ENCODE measurements at regions not wholly inside any gene's neighbourhood (a gene's known extent, or its start where the extent isn't known, plus 50 kb on each side); places are given as distances from the start of the nearest gene placed in this dataset.
"Not testable (repeated sequence)": the region's sequence is repeated elsewhere in the genome, so short reads cannot be mapped to it uniquely, and the experiment has no call there.

DNA sequence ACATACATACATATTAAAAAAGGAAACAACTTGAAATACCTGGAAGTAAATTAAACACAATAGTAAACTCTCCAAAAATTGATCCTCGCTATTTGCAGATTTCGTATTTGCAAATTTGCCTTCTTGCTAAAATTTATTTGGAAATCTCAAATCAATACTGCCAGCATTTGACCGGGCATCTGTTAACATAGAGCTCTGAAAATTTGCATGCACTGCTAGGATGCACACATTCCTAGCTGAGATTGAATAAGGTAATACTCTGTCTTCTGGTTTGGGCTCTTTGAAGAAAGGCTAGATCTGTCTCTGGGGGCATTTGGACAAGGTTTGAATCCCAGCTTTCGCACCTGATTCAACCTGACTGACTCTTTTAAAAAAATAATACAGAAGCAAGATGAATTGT lies 729.1 kb upstream of the MGAT4C start:
- no peak for DNase-seq (ENCODE audit: low read depth in 2 of 2)

DNA sequence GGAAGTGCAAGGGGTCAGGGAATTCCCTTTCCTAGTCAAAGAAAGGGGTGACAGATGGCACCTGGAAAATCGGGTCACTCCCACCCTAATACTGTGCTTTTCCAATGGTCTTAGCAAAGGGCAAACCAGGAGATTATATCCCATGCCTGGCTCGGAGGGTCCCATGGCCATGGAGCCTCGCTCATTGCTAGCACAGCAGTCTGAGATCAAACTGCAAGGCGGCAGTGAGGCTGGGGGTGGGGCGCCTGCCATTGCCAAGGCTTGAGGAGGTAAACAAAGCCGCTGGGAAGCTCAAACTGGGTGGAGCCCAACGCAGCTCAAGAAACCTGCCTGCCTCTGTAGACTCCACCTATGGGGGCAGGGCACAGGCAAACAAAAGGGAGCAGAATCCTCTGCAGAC lies 714.4 kb upstream of the MGAT4C start:
- not testable (repeated sequence) for DNase-seq (ENCODE audit: low read depth in 2 of 2)

DNA sequence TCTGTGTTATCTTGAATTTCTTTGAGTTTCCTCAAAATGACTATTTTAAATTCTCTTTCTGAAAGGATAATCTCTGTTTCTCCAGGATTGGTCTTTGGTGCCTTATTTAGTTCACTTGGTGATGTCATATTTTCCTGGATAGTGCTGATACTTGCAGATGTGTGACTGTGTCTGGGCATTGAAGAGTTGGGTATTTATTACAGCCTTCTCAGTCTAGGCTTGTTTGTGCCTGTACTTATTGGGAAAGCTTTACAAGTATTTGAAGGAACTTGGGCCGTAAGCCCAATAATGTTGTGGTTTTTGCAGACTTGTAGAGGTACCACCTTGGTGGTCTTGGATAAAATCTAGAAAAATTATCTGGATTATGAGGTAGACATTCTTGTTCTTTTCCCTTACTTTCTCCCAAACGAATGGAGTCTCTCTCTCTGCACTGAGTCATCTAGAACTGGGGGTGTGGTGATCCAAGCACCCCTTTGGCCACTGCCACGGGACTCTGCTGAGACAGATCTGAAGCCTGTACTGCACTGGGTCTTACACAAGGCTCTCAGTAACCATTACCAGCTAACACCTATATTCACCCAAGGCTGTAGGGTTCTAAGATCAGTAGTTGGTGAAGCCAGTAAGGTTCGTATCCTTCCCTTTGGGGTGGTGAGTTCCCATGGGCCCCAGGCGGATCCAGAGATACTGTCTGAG lies 703.7 kb upstream of the MGAT4C start:
- no peak for DNase-seq (ENCODE audit: low read depth in 2 of 2)

DNA sequence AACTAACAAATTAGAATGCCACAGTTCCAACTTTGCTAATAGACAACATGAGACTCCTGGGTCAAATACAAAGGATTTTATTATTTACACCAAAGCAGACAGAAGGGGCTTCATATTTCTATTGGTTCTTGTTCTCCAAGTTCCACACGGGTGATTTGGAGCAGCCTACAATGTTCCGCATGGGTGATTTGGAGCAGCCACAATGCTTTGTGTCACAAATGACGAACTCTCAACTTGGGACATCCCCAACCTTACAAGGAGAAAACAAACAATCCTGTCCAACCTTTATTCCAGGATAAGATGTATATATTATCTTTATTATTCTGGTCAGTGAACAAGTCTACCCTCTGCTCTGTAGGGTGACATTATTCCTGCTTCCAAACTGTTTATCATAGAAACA lies 694.3 kb upstream of the MGAT4C start:
- DNase-seq (ENCODE audit: low read depth in 2 of 2), result no peak

DNA sequence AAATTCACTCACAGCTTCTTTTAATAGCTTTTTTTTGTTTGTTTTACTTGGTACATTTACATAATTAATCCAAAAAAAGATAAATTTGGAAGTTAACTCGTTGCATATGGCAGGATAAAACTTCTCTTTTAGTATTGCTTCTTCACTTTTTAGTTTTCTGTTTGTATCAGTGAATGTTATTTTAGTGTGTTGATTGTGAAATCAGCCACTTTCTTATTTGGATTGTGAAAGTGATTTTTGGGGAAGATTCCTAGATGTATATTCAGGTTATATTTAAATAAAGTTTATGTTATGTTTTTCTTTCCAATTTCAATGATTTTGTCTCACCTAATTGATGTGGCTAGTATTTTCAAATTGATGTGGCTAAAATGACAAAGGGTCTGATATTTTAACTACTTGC lies 693.9 kb upstream of the MGAT4C start:
- DNase-seq (ENCODE audit: low read depth in 2 of 2), result no peak

DNA sequence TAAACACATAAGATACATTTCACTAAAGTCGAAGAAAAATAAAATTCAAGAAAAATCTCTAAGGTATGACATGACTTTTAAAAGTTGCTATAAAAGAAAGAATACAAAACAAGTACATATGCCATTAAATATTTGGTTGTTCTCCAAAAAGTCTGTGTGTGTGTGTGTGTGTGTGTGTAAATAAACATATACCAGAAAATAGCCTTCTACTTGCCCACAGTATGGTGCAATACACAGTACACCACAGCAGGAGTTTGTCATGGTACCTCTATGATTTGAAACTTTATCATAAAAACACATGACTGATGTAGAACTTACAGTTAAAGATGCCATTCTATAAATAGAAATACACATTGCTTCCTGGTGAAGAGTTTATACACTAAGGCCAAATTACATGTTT lies 692.7 kb upstream of the MGAT4C start:
- no peak for DNase-seq (ENCODE audit: low read depth in 2 of 2)

DNA sequence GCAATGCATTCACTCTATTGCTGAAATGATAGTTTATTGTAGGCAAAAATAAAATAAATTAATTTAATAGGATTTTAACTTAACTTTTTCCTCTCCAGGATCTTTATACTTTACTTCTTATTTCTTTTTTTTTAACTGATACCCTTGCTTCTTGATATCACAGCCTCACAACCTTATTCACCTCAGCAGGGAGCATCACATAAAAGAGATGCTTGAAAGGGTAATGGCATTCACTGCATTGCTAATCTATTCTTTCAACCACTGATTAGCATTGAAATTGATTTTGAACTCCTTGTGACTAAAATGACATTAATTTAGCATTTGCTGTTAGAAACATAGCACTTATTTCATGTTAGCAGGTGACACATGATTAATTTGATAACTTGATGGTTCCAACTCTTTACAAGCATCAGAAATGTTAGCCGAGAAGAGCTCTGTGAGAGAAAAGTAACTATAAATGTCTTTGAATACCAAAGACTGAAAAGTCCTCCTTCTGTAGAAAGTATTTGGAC lies 689.5 kb upstream of the MGAT4C start:
- no peak for DNase-seq (ENCODE audit: low read depth in 2 of 2)

DNA sequence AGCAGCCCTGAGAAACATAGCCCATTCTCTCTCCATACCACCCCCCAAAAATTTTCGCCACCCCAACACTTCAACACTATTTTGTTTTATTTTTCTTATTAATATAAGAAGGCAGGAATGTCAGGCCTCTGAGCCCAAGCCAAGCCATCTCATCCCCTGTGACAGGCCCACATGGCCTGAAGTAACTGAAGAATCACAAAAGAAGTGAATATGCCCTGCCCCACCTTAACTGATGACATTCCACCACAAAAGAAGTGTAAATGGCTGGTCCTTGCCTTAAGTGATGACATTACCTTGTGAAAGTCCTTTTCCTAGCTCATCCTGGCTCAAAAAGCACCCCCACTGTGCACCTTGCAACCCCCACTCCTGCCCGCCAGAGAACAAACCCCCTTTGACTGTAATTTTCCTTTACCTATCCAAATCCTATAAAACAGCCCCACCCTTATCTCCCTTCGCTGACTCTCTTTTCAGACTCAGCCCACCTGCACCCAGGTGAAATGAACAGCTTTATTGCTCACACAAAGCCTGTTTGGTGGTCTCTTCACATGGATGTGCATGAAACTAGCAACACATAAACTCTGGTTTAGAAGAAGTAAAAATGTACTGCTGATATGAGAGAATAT lies 688.1 kb upstream of the MGAT4C start:
- not testable (repeated sequence) for DNase-seq (ENCODE audit: low read depth in 2 of 2)

DNA sequence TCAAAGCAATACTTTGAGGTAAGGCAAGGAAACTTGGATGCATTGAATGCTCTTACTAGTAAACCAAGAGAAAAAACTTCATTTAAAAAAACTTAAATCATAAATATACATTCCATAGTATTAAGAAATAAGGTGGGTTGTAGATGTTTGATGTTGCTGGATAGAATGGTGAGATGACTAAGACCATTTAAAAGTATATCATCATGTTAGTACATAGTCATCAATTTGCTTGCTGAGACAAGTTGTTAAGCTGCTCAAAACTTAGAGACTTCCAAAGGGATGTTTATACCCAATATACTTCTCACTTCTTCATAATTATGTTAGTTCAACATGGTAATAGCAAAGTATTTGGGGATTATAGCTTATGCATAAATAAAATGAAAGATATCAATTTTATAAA lies 675.5 kb upstream of the MGAT4C start:
- no peak for DNase-seq (ENCODE audit: low read depth in 2 of 2)

DNA sequence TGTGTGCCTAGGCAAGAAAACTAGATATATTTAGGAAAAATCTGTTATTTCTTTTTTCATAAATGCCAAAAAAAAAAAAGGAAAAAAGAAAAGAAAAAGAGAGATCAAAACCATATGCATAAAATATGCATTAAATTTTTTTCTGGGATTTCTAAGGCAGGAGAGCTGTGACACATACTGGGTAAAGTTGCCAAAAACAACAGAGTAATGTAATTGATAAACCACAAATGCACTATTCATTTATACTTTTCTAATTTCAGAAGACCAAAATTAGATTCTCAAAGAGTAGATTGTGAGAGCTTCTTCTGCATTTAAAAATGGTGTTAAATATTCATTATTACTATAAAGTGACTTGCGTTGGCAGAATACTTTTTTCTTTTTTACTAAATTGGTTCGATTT lies 673.8 kb upstream of the MGAT4C start:
- DNase-seq (ENCODE audit: low read depth in 2 of 2), result no peak

DNA sequence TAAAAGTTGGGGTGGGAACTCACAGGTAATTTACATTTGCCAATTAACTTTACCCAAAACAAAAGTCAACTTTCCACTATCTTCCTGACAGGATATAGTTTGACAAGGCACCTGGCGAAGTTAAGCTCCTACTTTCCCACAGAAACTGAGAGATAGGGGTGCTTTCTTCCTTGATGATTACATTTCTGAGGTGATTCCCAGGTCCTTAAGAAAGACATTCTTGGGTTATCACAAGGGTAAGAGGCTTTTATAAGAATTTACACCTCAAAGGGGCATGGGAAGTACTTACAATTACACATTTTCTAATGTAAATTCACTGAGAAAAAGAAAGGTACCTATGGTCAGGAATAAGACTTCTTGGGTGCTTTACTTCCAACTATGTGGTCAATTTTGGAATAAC lies 660.9 kb upstream of the MGAT4C start:
- no peak for DNase-seq (ENCODE audit: low read depth in 2 of 2)

DNA sequence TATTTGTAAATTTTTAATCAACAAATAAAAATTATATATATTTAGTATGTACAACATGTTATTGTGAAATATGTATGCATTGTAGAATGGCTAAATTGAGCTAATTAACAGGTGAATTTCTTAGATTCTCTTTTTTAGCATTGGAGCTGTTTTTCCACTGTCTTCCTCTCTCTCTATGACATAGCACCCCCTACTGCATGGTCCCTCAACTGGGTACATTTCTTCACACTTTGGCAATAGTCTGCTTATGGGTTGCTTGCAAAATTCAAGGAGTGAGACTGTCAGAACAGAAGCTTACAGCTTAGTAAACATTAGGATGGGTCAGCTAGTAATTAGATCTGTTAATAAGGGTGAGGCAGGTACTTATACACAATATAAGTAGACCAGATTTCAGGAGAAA lies 658.5 kb upstream of the MGAT4C start:
- DNase-seq (ENCODE audit: low read depth in 2 of 2), result peak; percentile 1 to 51

DNA sequence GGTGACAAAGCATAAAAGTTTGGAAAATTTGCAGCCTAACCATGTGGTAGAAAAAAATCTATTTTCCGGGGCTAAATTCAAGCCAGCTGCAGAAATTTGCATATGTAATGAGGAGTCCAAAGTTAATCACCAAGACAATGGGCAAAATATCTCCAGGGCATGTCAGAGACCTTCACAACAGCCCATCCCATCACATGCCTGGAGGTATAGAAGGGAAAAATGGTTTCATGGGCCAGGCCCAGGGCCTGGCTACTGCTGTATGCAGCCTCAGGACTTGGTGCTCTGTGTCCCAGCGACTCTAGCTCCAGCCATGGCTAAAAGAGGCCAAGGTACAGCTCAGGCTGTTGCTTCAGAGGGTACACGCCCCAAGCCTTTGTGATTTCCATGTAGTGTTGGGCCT lies 655.8 kb upstream of the MGAT4C start:
- DNase-seq (ENCODE audit: low read depth in 2 of 2), result no peak

DNA sequence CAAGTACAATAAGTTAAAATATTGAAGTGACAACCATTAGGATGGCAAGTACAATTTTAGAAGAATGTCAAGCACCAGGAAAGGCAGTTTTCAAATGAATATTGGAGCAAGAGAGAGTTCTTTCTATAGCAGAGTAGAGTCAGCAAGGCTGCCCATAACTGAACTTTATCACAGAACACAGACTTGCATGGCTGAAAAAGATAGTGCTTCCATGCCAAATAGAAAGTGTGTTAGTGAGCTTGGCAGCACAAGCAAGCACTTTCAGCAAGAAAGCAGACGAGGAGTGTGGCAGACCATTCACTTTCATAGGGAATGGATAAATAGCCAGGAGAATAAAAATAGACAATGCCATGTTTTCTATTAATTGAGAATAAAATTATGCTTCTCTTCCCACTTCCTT lies 647.0 kb upstream of the MGAT4C start:
- DNase-seq (ENCODE audit: low read depth in 2 of 2), result no peak

DNA sequence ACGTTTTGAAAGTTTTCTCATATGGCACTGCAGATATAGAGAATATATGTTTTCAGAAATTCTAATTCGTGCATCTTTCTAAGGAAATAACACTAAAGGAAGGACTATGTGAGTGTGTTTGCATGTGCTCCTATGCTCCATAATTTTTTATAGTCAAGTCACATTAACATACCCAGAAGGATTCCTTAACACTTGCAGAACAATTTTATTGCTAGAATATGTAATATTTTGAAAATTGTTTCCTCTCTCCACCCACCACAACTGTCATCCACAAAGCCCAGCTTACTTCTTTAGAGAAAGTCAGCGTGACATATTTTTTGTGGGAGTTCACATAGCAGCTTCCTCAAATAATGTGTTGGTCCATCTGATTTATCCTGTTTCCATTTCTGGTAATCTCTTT lies 604.6 kb upstream of the MGAT4C start:
- no peak for DNase-seq (ENCODE audit: low read depth in 2 of 2)

DNA sequence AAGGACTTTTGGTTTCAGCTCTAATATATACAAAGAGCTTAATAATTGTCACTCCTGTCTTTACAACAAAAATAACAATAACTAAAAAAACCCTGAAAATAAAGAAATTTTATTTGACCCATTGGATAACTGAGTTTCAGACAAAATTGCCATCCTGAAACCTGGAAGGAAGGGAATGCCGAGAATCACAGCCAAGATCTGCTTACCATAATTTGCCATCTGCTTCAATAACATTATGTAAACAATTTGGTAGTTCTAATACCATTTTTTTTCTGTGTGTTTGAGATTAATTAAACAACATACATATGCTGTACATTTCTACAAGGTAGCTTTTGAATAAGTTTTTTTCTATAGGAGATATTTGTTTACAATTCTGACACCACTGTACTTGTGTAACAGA lies 596.3 kb upstream of the MGAT4C start:
- no peak for DNase-seq (ENCODE audit: low read depth in 2 of 2)

DNA sequence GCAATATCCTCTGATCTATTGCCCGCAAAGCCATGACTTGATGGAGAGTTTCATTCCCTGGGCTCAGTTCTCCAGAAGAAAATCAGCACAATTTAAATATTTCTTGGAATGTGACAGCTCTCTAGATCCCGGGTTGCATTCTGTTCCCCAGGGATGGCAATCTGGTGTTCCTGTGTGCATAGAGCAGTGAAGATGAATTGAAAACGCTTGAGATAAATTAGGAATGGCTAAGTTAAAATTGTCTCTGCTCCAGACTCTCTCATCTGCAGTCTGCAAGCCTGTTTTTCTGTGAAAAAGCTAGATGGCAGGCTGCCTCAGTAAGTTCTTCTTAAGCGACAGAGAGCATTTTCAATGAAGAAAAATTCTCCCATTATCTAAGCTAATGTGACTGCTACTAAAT lies 582.5 kb upstream of the MGAT4C start:
- no peak for DNase-seq (ENCODE audit: low read depth in 2 of 2)

DNA sequence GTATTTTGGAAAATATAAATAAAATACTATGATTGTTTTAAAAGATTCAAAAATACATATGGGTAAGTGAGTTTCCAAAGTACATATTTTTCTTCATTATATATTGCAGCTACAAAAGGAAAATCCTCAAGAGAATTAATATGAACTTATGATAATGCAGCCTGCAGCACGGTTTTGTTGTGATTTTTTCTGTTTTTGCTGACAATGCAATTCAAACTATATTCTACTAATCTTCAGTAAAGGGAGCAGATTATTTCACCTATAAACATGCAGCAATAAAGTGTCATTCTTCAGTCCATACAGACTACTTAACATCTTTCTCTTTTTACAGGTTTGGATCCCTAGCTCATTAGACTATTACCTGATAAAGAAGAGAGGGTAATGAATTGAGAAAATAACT lies 582.1 kb upstream of the MGAT4C start:
- no peak for DNase-seq (ENCODE audit: low read depth in 2 of 2)

DNA sequence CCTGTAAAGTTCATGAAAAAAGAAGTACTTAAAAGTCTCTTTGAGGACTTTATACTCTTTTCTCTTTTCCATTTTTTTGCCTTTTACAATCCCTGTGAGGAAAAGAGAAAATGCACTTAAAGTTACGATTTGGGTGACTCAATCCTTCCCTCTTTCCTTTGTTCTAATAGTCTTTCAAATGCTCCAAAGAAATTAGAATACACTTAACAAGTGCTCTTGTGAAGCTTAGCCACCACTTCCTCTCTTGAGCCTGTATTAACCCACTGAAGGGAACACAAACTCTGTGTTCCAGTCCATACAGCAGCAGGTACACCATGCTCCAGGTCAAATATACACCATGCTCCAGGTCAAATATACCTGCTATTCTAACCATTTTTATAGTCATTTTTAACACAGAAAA lies 581.1 kb upstream of the MGAT4C start:
- DNase-seq (ENCODE audit: low read depth in 2 of 2), result no peak

DNA sequence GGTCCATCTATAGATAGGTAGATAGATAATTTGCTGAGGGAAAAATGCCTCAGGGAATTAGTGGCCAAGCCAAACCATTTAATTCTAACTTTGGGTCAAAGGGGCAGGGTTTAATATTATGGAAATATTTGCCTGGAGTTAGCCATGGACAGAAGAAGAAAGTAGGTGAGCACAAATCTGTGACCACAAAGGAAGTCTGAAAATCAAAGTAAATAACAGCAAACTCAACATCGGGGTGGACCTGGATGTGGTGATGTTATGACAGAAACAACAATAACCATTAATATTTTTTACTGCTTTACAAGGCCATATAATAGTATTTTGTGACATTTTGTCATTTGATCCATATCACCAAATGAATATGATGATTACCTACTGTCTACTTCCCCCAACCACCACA lies 578.0 kb upstream of the MGAT4C start:
- DNase-seq (ENCODE audit: low read depth in 2 of 2), result no peak

DNA sequence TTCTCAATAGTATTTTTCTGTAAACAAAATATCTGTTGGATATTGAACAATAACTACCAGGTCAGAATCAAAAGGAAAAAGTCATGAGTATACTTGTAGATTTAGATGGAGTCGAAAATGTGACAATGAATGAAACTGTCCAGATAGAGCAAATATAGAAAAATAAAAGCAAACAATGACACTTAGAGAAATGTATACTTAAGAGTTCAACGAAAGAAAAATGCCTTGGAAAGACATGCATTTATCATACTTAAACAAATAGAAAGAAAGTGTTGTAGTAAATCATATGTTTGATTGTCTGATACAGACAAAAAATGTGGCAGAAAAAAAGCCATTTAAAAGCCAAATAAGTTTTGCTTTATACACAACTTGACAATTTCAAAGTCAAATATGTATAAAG lies 571.2 kb upstream of the MGAT4C start:
- no peak for DNase-seq (ENCODE audit: low read depth in 2 of 2)

DNA sequence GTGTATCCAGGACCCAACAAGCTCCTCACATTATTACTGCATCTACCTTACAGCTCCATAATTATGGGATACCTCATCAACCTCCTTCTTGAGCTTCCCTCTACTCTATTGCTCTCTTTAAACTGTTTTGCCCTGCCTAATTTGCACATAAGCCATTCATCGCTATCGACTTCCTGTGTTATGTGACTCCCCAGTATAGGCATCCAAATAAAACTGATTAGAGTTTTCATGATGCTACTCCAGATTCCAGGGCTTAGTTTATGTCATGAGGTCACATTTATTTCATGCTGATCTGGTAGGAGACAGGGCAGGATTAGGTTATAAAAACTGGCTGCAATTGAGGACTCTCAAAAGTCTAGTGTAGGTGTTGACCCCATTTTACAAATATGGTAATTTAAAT lies 569.9 kb upstream of the MGAT4C start:
- no peak for DNase-seq (ENCODE audit: low read depth in 2 of 2)

DNA sequence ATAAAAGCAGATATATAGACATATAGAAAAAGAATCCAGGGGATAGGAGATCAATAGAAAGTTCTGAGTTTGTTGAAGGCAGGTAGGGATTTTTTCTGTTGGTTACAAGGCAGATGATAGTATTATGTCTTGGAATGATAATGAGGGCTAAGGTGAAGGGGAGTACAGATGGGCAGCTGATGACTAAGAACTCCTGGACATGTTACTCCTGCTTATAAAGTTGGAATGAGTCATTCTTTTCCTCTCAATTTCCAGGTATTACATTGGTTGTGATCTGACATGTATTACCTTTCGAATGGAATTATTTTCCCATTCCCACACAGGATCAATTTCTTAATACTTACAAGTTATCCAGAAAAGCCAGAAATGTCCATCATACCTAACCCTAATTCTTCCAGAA lies 545.2 kb upstream of the MGAT4C start:
- DNase-seq (ENCODE audit: low read depth in 2 of 2), result no peak

DNA sequence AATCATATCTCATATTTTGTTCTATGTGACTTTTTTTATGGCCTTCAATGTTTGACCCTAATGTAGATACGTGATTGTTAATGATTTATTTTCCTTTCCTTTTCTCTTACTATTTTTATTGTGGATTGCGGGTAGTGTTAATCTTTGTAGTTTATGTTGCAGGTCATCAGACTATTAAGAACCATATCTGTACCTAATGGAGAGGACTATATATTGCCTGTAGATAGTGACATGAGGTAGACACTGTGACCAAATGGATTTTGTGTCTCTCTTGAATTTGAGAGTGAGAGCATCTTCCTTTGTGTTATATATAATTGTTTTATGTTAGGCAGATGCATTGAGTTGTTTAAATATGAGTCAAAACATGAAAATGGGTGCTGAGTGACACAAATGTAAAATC lies 543.4 kb upstream of the MGAT4C start:
- no peak for DNase-seq (ENCODE audit: low read depth in 2 of 2)

Data from dermis microvascular lymphatic vessel endothelial cell (primary cell).